GM12878 (cell line): ENCODE measurements at regions not wholly inside any gene's neighbourhood (a gene's known extent, or its start where the extent isn't known, plus 50 kb on each side); places are given as distances from the start of the nearest gene placed in this dataset.

Experiments used
- ATAC-seq: fragments of 200-7000 bp; cut with Tn5 transposase; 3 replicates; pipeline ENCODE4 v1.9.1; 2020; ENCODE audit warnings: mild to moderate bottlenecking, moderate library complexity
- BruUV-seq: library from RNA; stranded (reverse); fragments of 400-500 nt; replicated peaks from 2 replicates; lab custom pipeline; 2021; lab: Mats Ljungman, UMichigan
- CTCF ChIA-PET: fragments of 300-600 bp; sonication (Branson Sonifier 250); formaldehyde crosslinking; extraction: SDS; loops from one replicate; lab custom pipeline; 2021; ENCODE audit warnings: inconsistent platforms; lab: Yijun Ruan, JAX
- POLR2A ChIA-PET: fragments of 350-600 bp; formaldehyde crosslinking; extraction: SDS; loops from one replicate; lab custom pipeline; 2021; ENCODE audit warnings: inconsistent platforms; lab: Charles Lee
- RAD21 ChIA-PET: fragments of 300-600 bp; sonication (Branson Sonifier 250); formaldehyde crosslinking; loops from one replicate; lab custom pipeline; 2023; ENCODE audit warnings: antibody characterized with exemption; ENCODE audit not compliant: unreplicated experiment; lab: Charles Lee
- SMC1A ChIA-PET: fragments of 300-600 bp; sonication (Branson Sonifier 250); formaldehyde crosslinking; loops from one replicate; lab custom pipeline; 2023; ENCODE audit not compliant: unreplicated experiment, uncharacterized antibody; lab: Charles Lee
- DNase-seq: peaks from one replicate; pipeline ENCODE4 v3.0.0-alpha.2; 2011; ENCODE audit warnings: low read depth, low spot score
- FAIRE-seq: peaks from 3 replicates; lab custom pipeline; 2011; peaks lifted over from hg19 to GRCh38; lab: Jason Lieb, UNC
- H2AFZ ChIP-seq: 2 replicates; pipeline ENCODE4 v1.6.0; 2011; ENCODE audit warnings: low read depth, low read length, control low read depth; ENCODE audit not compliant: control insufficient read depth
- H3K27ac ChIP-seq: 2 replicates; pipeline ENCODE4 v1.5.1; 2011; ENCODE audit warnings: control low read depth; ENCODE audit not compliant: control insufficient read depth, insufficient read depth
- H3K27me3 ChIP-seq, 2 experiments: replicated peaks in 1 of 2; 2 replicates each; pipeline versions ENCODE4 v1.6.0 to v1.6.1; 2011; ENCODE audit warnings: low read length in 1 of 2; ENCODE audit not compliant: control insufficient read depth in 2 of 2, insufficient read depth in 2 of 2
- H3K36me3 ChIP-seq, 2 experiments: 2 replicates each; pipeline ENCODE4 v1.5.1; 2011; ENCODE audit warnings: low read length in 1 of 2; ENCODE audit not compliant: control insufficient read depth in 2 of 2, insufficient read depth in 2 of 2
- H3K4me1 ChIP-seq: 2 replicates; pipeline ENCODE4 v1.6.1; 2011; ENCODE audit warnings: mild to moderate bottlenecking, low read length, moderate library complexity, mixed read lengths; ENCODE audit not compliant: control insufficient read depth, insufficient read depth
- H3K4me2 ChIP-seq: 2 replicates; pipeline ENCODE4 v1.6.0; 2011; ENCODE audit warnings: control low read depth; ENCODE audit not compliant: control insufficient read depth, insufficient read depth
- H3K4me3 ChIP-seq: fragments of 200-600 bp; sonication (generic); 2 replicates; pipeline ENCODE4 v1.5.1; 2016
- H3K79me2 ChIP-seq: 2 replicates; pipeline ENCODE4 v1.6.0; 2011; ENCODE audit warnings: low read length; ENCODE audit not compliant: control insufficient read depth, insufficient read depth
- H3K9ac ChIP-seq: 2 replicates; pipeline ENCODE4 v1.8.0; 2011; ENCODE audit warnings: low read length, control low read depth, mixed read lengths; ENCODE audit not compliant: control insufficient read depth, insufficient read depth
- H3K9me3 ChIP-seq: replicated peaks from 3 replicates; pipeline ENCODE4 v1.5.1; 2011; ENCODE audit warnings: mild to moderate bottlenecking, low read length; ENCODE audit not compliant: control insufficient read depth, insufficient read depth
- H4K20me1 ChIP-seq: 2 replicates; pipeline ENCODE4 v1.6.0; 2011; ENCODE audit not compliant: control insufficient read depth, insufficient read depth
- EP300 ChIP-seq, 2 experiments: fragments of 150-350 bp in 1 of 2; IDR thresholded peaks; 2 replicates each; pipeline ENCODE4 v1.6.1; 2011 to 2012; ENCODE audit warnings: low read depth in 2 of 2, low read length in 2 of 2, borderline replicate concordance in 1 of 2, improper control_type of control experiment in 1 of 2, inconsistent platforms in 1 of 2; ENCODE audit not compliant: control insufficient read depth in 1 of 2
- HCFC1 ChIP-seq: fragments of 150-350 bp; IDR thresholded peaks from 2 replicates; pipeline ENCODE4 v1.6.1; 2014; ENCODE audit warnings: low read length
- NFYA ChIP-seq: IDR thresholded peaks from 2 replicates; pipeline ENCODE4 v1.6.1; 2011; ENCODE audit warnings: low read depth, mild to moderate bottlenecking, low read length, improper control_type of control experiment, borderline replicate concordance
- NFYB ChIP-seq: IDR thresholded peaks from 2 replicates; pipeline ENCODE4 v1.6.1; 2011; ENCODE audit warnings: low read depth, mild to moderate bottlenecking, low read length, improper control_type of control experiment, moderate library complexity; ENCODE audit not compliant: insufficient read depth
- NR2C2 ChIP-seq: IDR thresholded peaks from 2 replicates; pipeline ENCODE4 v1.6.1; 2011; ENCODE audit warnings: borderline replicate concordance, low read depth; ENCODE audit not compliant: control insufficient read depth, insufficient read length
- NRF1 ChIP-seq: conservative IDR thresholded peaks from 2 replicates; pipeline ENCODE4 v1.6.1; 2011; ENCODE audit warnings: mild to moderate bottlenecking, low read depth, low read length, improper control_type of control experiment
- POLR2A ChIP-seq: IDR thresholded peaks from 2 replicates; pipeline ENCODE4 v1.6.1; 2011; ENCODE audit warnings: low read depth, mild to moderate bottlenecking, low read length
- RBBP5 ChIP-seq: fragments of 200-600 bp; sonication (generic); conservative IDR thresholded peaks from 2 replicates; pipeline ENCODE4 v1.6.1; 2016
- SMARCA5 ChIP-seq: fragments of 450-650 bp; IDR thresholded peaks from 2 replicates; pipeline ENCODE4 v1.6.1; 2017; ENCODE audit warnings: mild to moderate bottlenecking
- TCF7 ChIP-seq: IDR thresholded peaks from 2 replicates; pipeline ENCODE4 v1.6.1; 2014; ENCODE audit warnings: antibody characterized with exemption, borderline replicate concordance
- ZNF207 ChIP-seq: fragments of 450-650 bp; IDR thresholded peaks from 2 replicates; pipeline ENCODE4 v1.6.1; 2014; ENCODE audit warnings: antibody characterized with exemption, mild to moderate bottlenecking, borderline replicate concordance
- WGBS: methylation state at CpG from one replicate; pipeline ENCODE4 v1.1.6; 2016; ENCODE audit warnings: low lambda C conversion rate; ENCODE audit not compliant: insufficient replicate concordance, insufficient coverage; ENCODE audit errors: missing lambda C conversion rate; 5-methylcytosine and 5-hydroxymethylcytosine counted together
- in situ Hi-C: fragments of 300-500 bp; cut with MboI; formaldehyde crosslinking; loops from 9 replicates; pipeline ENCODE4 v1.14.3; 2018; ENCODE audit warnings: mixed read lengths
- intact Hi-C: fragments of 100-400 bp; cut with micrococcal nuclease; formaldehyde crosslinking; loops from one replicate; pipeline ENCODE4 v1.14.2; 2022; ENCODE audit not compliant: unreplicated experiment
- TF ChIP-seq, protein P1 (sequence below): IDR thresholded peaks from 2 replicates; pipeline ENCODE4 v1.6.1; 2012; ENCODE audit warnings: low read length, inconsistent platforms

DNA sequence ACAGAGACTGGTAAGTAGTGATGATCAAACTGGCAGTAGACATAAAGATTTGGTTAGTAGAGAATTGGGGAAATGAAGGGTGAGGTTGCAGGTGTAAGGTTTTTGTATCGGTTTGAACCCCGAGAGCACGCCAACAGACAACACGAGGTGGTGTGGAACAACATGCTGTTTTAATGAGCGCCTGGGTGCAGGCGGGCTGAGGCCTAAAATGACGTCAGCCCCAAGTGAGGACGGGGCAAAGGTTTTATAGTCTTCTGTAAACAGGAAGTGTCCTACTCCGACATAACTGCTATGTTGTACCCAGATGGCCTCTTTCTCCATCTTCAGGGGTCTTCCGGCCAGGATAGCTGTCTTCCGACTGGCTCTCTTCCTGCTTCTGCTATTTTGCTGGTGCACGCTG, 178.8 kb downstream of the HHIPL2 start:
- SMC1A ChIA-PET, result no interaction called here
- RAD21 ChIA-PET, result no interaction called here
- TF ChIP-seq SMARCA5 (no peak), ZNF207 (no peak), TCF7 (no peak), NFYA (no peak), NRF1 (no peak), NFYB (no peak), POLR2A (no peak), RBBP5 (no peak), HCFC1 (no peak), EP300 (IDR thresholded peaks at IDR 0.05; ENCODE audit: borderline replicate concordance in 1 of 2, control insufficient read depth in 1 of 2, low read depth in 2 of 2, low read length in 2 of 2) (no peak), NR2C2 (no peak)
- TF ChIP-seq, protein P1, sequence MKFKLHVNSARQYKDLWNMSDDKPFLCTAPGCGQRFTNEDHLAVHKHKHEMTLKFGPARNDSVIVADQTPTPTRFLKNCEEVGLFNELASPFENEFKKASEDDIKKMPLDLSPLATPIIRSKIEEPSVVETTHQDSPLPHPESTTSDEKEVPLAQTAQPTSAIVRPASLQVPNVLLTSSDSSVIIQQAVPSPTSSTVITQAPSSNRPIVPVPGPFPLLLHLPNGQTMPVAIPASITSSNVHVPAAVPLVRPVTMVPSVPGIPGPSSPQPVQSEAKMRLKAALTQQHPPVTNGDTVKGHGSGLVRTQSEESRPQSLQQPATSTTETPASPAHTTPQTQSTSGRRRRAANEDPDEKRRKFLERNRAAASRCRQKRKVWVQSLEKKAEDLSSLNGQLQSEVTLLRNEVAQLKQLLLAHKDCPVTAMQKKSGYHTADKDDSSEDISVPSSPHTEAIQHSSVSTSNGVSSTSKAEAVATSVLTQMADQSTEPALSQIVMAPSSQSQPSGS, result no peak
- Histone ChIP-seq H3K27ac (no peak overlapping the region), H3K4me3 (no peak overlapping the region), H3K9me3 (no peaks in the 10 kb centered on the region), H3K79me2 (no peaks in the 10 kb centered on the region), H3K4me2 (no peak overlapping the region), H4K20me1 (no peaks in the 10 kb centered on the region), H3K4me1 (no peaks in the 10 kb centered on the region), H3K27me3 (no peaks in the 10 kb centered on the region; a peak in 2 of 4 replicates), H2AFZ (no peak overlapping the region), H3K9ac (no peak overlapping the region), H3K36me3 (no peaks in the 10 kb centered on the region)
- ATAC-seq, result no peak
- no peak for FAIRE-seq
- no TSS peak for BruUV-seq
- POLR2A ChIA-PET, result no interaction called here
- in situ Hi-C loops, result no loop called here
- CTCF ChIA-PET, result no interaction called here
- intact Hi-C loops, result no loop called here
- WGBS, result 40% methylated on average over 12 of the region's 12 CpGs
- DNase-seq, result no peak
